HG03064 (cell line): ENCODE measurements at regions not wholly inside any gene's neighbourhood (a gene's known extent, or its start where the extent isn't known, plus 50 kb on each side); places are given as distances from the start of the nearest gene placed in this dataset.

Source experiments
- ATAC-seq: cut with Tn5 transposase; IDR thresholded peaks from one replicate; pipeline ENCODE4 v1.9.1; 2021; ENCODE audit warnings: low read depth; ENCODE audit not compliant: unreplicated experiment

- no peak for ATAC-seq
Measured at GRCh38 chr2:2692599-2693389, 361.7 kb upstream of the MYT1L start.

GRCh38 chr2:2691419-2691818 lies 360.3 kb upstream of the MYT1L start:
- no peak for ATAC-seq

GRCh38 chr2:2690985-2691384 lies 359.9 kb upstream of the MYT1L start:
- ATAC-seq = no peak

- no peak for ATAC-seq
Measured at GRCh38 chr2:2689306-2689705, 358.2 kb upstream of the MYT1L start.

GRCh38 chr2:2688254-2688653 lies 357.2 kb upstream of the MYT1L start:
- ATAC-seq = no peak

- no peak for ATAC-seq
Measured at GRCh38 chr2:2687745-2688144, 356.7 kb upstream of the MYT1L start.

GRCh38 chr2:2686222-2686621 lies 355.1 kb upstream of the MYT1L start:
- ATAC-seq = no peak

GRCh38 chr2:2683606-2684224 lies 352.6 kb upstream of the MYT1L start:
- ATAC-seq = no peak

- no peak for ATAC-seq
Measured at GRCh38 chr2:2682700-2683342, 351.7 kb upstream of the MYT1L start.

GRCh38 chr2:2681711-2682251 lies 350.7 kb upstream of the MYT1L start:
- no peak for ATAC-seq

GRCh38 chr2:2681085-2681484 lies 350.0 kb upstream of the MYT1L start:
- no peak for ATAC-seq

- ATAC-seq = no peak
Measured at GRCh38 chr2:2674831-2675230, 343.8 kb upstream of the MYT1L start.

- ATAC-seq = no peak
Measured at GRCh38 chr2:2673406-2673805, 342.3 kb upstream of the MYT1L start.

GRCh38 chr2:2672249-2672648 lies 341.2 kb upstream of the MYT1L start:
- ATAC-seq = no peak

GRCh38 chr2:2671826-2672225 lies 340.8 kb upstream of the MYT1L start:
- no peak for ATAC-seq

GRCh38 chr2:2669316-2669715 lies 338.2 kb upstream of the MYT1L start:
- no peak for ATAC-seq

- no peak for ATAC-seq
Measured at GRCh38 chr2:2668681-2669265, 337.7 kb upstream of the MYT1L start.

GRCh38 chr2:2667690-2668089 lies 336.6 kb upstream of the MYT1L start:
- ATAC-seq = no peak

GRCh38 chr2:2665834-2666133 lies 334.7 kb upstream of the MYT1L start:
- no peak for ATAC-seq

- no peak for ATAC-seq
Measured at GRCh38 chr2:2664989-2665833, 334.1 kb upstream of the MYT1L start.
